K562 (cell line): ENCODE measurements at regions not wholly inside any gene's neighbourhood (a gene's known extent, or its start where the extent isn't known, plus 50 kb on each side); places are given as distances from the start of the nearest gene placed in this dataset.

Experiments
- ATAC-seq: fragments of 200-7000 bp; cut with Tn5 transposase; 3 replicates; pipeline ENCODE4 v1.9.1; 2020; ENCODE audit warnings: moderate library complexity
- BruUV-seq: library from RNA; stranded (reverse); fragments of 400-500 nt; replicated peaks from 2 replicates; lab custom pipeline; 2021; lab: Mats Ljungman, UMichigan
- CTCF ChIA-PET: fragments of 300-600 bp; formaldehyde crosslinking; extraction: SDS; loops from one replicate; lab custom pipeline; 2021; ENCODE audit warnings: low intra/inter-chr PET ratio; lab: Yijun Ruan, JAX
- POLR2A ChIA-PET: fragments of 300-600, 350-650 bp; sonication (Branson Sonifier 250); formaldehyde crosslinking; extraction: SDS; loops from one replicate; lab custom pipeline; 2021; ENCODE audit warnings: antibody characterized with exemption, inconsistent platforms; lab: Yijun Ruan, JAX
- DNase-seq, 4 experiments: peaks; one replicate each; pipeline versions ENCODE4 v3.0.0 to v3.0.0-alpha.2; 2011 to 2018; ENCODE audit warnings: low spot score in 3 of 4, mixed read lengths in 3 of 4; ENCODE audit errors: extremely low read depth in 1 of 4
- FAIRE-seq: peaks from 2 replicates; lab custom pipeline; 2011; peaks lifted over from hg19 to GRCh38; lab: Jason Lieb, UNC
- H2AFZ ChIP-seq: 2 replicates; pipeline ENCODE4 v1.6.0; 2011; ENCODE audit warnings: low read depth, low read length, control low read depth, inconsistent platforms
- H3K27ac ChIP-seq: fragments of 200-600 bp; 3 replicates; pipeline ENCODE4 v1.8.0; 2011; ENCODE audit warnings: low read depth, mild to moderate bottlenecking, control low read depth, inconsistent platforms, low read length, moderate library complexity, mixed read lengths; ENCODE audit errors: extremely low read depth
- H3K27me3 ChIP-seq, 2 experiments: fragments of 300-600 bp in 1 of 2; 2 replicates in 1 of 2; 3 replicates in 1 of 2; pipeline versions ENCODE4 v1.6.0 to v1.8.0; 2011; ENCODE audit warnings: inconsistent platforms in 2 of 2, low read length in 2 of 2, mild to moderate bottlenecking in 1 of 2, mixed read lengths in 1 of 2, moderate library complexity in 1 of 2; ENCODE audit not compliant: control insufficient read depth in 2 of 2, insufficient read depth in 2 of 2
- H3K36me3 ChIP-seq: fragments of 300-600 bp; 3 replicates; pipeline ENCODE4 v1.8.0; 2011; ENCODE audit warnings: mild to moderate bottlenecking, low read length, inconsistent platforms; ENCODE audit not compliant: control insufficient read depth, insufficient read depth
- H3K4me1 ChIP-seq, 2 experiments: fragments of 200-600 bp in 1 of 2; replicated peaks in 1 of 2; 2 replicates in 1 of 2; 3 replicates in 1 of 2; pipeline versions ENCODE4 v1.5.1 to v1.8.0; 2011; ENCODE audit warnings: inconsistent platforms in 2 of 2, low read length in 2 of 2, mild to moderate bottlenecking in 1 of 2, mixed read lengths in 1 of 2, moderate library complexity in 1 of 2; ENCODE audit not compliant: control insufficient read depth in 2 of 2, insufficient read depth in 2 of 2
- H3K4me2 ChIP-seq: 2 replicates; pipeline ENCODE4 v1.6.1; 2011; ENCODE audit warnings: low read length, control low read depth, inconsistent platforms, mixed read lengths; ENCODE audit not compliant: insufficient read depth
- H3K4me3 ChIP-seq: fragments of 200-600 bp; sonication (generic), shearing (Covaris generic); 2 replicates; pipeline ENCODE4 v1.5.1; 2016; ENCODE audit warnings: control low read depth, inconsistent platforms
- H3K79me2 ChIP-seq: fragments of 200-600 bp; 3 replicates; pipeline ENCODE4 v1.8.0; 2011; ENCODE audit warnings: low read length, inconsistent platforms; ENCODE audit not compliant: control insufficient read depth, insufficient read depth
- H3K9ac ChIP-seq, 2 experiments: 2 replicates each; pipeline versions ENCODE4 v1.6.0 to v1.6.1; 2011; ENCODE audit warnings: low read depth in 2 of 2, low read length in 2 of 2, control low read depth in 1 of 2, inconsistent platforms in 1 of 2, mild to moderate bottlenecking in 1 of 2, mixed read lengths in 1 of 2; ENCODE audit not compliant: insufficient read depth in 1 of 2
- H3K9me1 ChIP-seq: one replicate; pipeline ENCODE4 v1.6.0; 2011; ENCODE audit warnings: inconsistent platforms, mild to moderate bottlenecking, low read length, moderate library complexity; ENCODE audit not compliant: control insufficient read depth, insufficient read depth
- H3K9me3 ChIP-seq: replicated peaks from 2 replicates; pipeline ENCODE4 v1.5.1; 2011; ENCODE audit warnings: low read depth, low read length, inconsistent platforms; ENCODE audit not compliant: control insufficient read depth, insufficient read depth
- H4K20me1 ChIP-seq: replicated peaks from 2 replicates; pipeline ENCODE4 v1.6.1; 2011; ENCODE audit warnings: low read length, inconsistent platforms, mixed read lengths; ENCODE audit not compliant: control insufficient read depth, insufficient read depth
- HMGXB4 ChIP-seq: sonication (generic); formaldehyde crosslinking; IDR thresholded peaks from 2 replicates; pipeline ENCODE4 v1.8.1; 2023; ENCODE audit warnings: mild to moderate bottlenecking, missing genetic modification reagents
- NFIC ChIP-seq: fragments of 450-650 bp; IDR thresholded peaks from 2 replicates; pipeline ENCODE4 v1.6.1; 2017; ENCODE audit warnings: mild to moderate bottlenecking, inconsistent platforms
- PHTF2 ChIP-seq: fragments of 250-450 bp; sonication (Bioruptor Pico); IDR thresholded peaks from 2 replicates; pipeline ENCODE4 v1.5.0; 2021; ENCODE audit warnings: mild to moderate bottlenecking
- SPI1 ChIP-seq: IDR thresholded peaks from 2 replicates; pipeline ENCODE4 v1.6.1; 2011; ENCODE audit warnings: low read depth, low read length, control low read depth, borderline replicate concordance
- WGBS: fragments of 100-300 bp; shearing (Covaris generic); methylation state at CpG from one replicate; pipeline ENCODE4 v1.1.6; 2016; ENCODE audit warnings: low coverage, mixed read lengths; ENCODE audit not compliant: insufficient coverage; ENCODE audit errors: missing lambda C conversion rate; 5-methylcytosine and 5-hydroxymethylcytosine counted together
- in situ Hi-C: fragments of 300-500 bp; cut with MboI; formaldehyde crosslinking; loops from 4 replicates; pipeline ENCODE4 v1.15.0; 2018; ENCODE audit warnings: inconsistent platforms, mixed read lengths
- intact Hi-C: fragments of 100-400 bp; cut with micrococcal nuclease; formaldehyde crosslinking; loops from 2 replicates; pipeline ENCODE4 v1.14.2; 2022

DNA sequence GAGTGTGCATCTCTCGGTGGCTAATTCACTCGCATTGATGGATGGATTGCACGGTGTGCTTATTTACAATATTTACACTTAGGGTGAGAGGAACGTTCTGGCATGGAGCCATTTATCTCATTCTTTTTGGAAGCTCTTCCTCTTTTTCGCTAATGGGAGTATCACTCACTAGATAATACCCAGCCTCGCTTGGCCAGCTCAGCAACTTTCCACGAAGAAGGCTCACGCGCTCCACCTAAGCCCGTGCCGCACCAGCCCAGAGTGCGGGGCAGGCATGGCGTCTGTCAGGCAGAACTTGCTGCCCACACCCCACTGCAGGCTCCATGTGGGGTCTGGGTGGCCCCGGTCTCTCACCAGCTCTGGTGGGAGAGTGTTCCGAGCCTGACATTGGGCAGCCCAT lies 484.9 kb downstream of the NPHP4 start:
- H3K27ac ChIP-seq = no peak overlapping the region
- intact Hi-C loops = no loop called here
- FAIRE-seq (no peak), DNase-seq (no peak), ATAC-seq (no peak)
- H4K20me1 ChIP-seq = peaks cover 5% of the 10 kb centered on the region; the same call in 1 of the 2 replicates
- no peaks in the 10 kb centered on the region for H3K79me2 ChIP-seq
- H3K4me1 ChIP-seq = peaks cover 0 to 3% of the 10 kb centered on the region in 2 experiments; a peak in 1 of 5 replicates
- WGBS = under 1% methylated on average over 15 of the region's 15 CpGs
- no peak overlapping the region for H3K4me3 ChIP-seq
- TF ChIP-seq PHTF2 (CRISPR knock-in tag) = no peak
- no peak for TF ChIP-seq HMGXB4 (CRISPR knock-in tag)
- peak; percentile 80 for TF ChIP-seq SPI1
- peak; percentile 68 for TF ChIP-seq NFIC
- H3K4me2 ChIP-seq = no peak overlapping the region
- in situ Hi-C loops = loop anchor here (5.0 to 10.0 kb wide), 2 partner anchors 240 to 407 kb away; no protein-coding TSS in a partner anchor
- BruUV-seq = no TSS peak
- ChIA-PET POLR2A (no interaction called here), CTCF (interaction anchor here (0.6 kb wide), 1 partner anchor 320 kb away, joined by 3 read pairs; no protein-coding TSS in a partner anchor)
- no peaks in the 10 kb centered on the region for H3K9me3 ChIP-seq
- no peak overlapping the region for H3K9ac ChIP-seq
- no peaks in the 10 kb centered on the region for H3K9me1 ChIP-seq
- H3K36me3 ChIP-seq = no peaks in the 10 kb centered on the region
- H3K27me3 ChIP-seq = peaks cover 2 to 32% of the 10 kb centered on the region in 2 experiments; a peak in 3 of 5 replicates
- H2AFZ ChIP-seq = no peak overlapping the region
